ENCODE measurements at regions not wholly inside any gene's neighbourhood (a gene's known extent, or its start where the extent isn't known, plus 50 kb on each side); places are given as distances from the start of the nearest gene placed in this dataset.

GRCh38 chr13:63011996-63012395 lies 1596.3 kb upstream of the PCDH20 start:
- Histone ChIP-seq H3K9me3 (ENCODE audit: control insufficient read depth, insufficient read depth, low read depth, low read length) (peaks cover 47% of the 10 kb centered on the region), H3K27me3 (ENCODE audit: control insufficient read depth, insufficient read depth, low read length) (no peaks in the 10 kb centered on the region), H3K4me1 (ENCODE audit: control insufficient read depth, insufficient read depth, low read length) (no peaks in the 10 kb centered on the region), H3K36me3 (ENCODE audit: control insufficient read depth, insufficient read depth, low read length) (no peaks in the 10 kb centered on the region), H3K4me3 (ENCODE audit: low read depth, low read length) (no peak overlapping the region), H3K27ac (ENCODE audit: low read depth, low read length) (no peak overlapping the region), H3K9ac (ENCODE audit: low read length) (no peak overlapping the region)

- Histone ChIP-seq H3K27ac (ENCODE audit: low read depth, low read length) (no peak overlapping the region), H3K27me3 (ENCODE audit: control insufficient read depth, insufficient read depth, low read length) (no peaks in the 10 kb centered on the region), H3K4me3 (ENCODE audit: low read depth, low read length) (no peak overlapping the region), H3K9me3 (ENCODE audit: control insufficient read depth, insufficient read depth, low read depth, low read length) (peaks cover 37% of the 10 kb centered on the region), H3K36me3 (ENCODE audit: control insufficient read depth, insufficient read depth, low read length) (no peaks in the 10 kb centered on the region), H3K9ac (ENCODE audit: low read length) (no peak overlapping the region), H3K4me1 (ENCODE audit: control insufficient read depth, insufficient read depth, low read length) (no peaks in the 10 kb centered on the region)
Observed at GRCh38 chr13:63010072-63010658, 1594.5 kb upstream of the PCDH20 start.

GRCh38 chr13:63005625-63006024 lies 1590.0 kb upstream of the PCDH20 start:
- H3K9me3 ChIP-seq (ENCODE audit: control insufficient read depth, insufficient read depth, low read depth, low read length) = peaks cover 20% of the 10 kb centered on the region
- no peaks in the 10 kb centered on the region for H3K4me1 ChIP-seq (ENCODE audit: control insufficient read depth, insufficient read depth, low read length)
- H3K27me3 ChIP-seq (ENCODE audit: control insufficient read depth, insufficient read depth, low read length) = no peaks in the 10 kb centered on the region

GRCh38 chr13:62997696-62998095 lies 1582.0 kb upstream of the PCDH20 start:
- no peak overlapping the region for H3K9ac ChIP-seq (ENCODE audit: low read length)
- no peaks in the 10 kb centered on the region for H3K36me3 ChIP-seq (ENCODE audit: control insufficient read depth, insufficient read depth, low read length)
- no peak overlapping the region for H3K4me3 ChIP-seq (ENCODE audit: low read depth, low read length)
- H3K27ac ChIP-seq (ENCODE audit: low read depth, low read length) = no peak overlapping the region
- H3K9me3 ChIP-seq (ENCODE audit: control insufficient read depth, insufficient read depth, low read depth, low read length) = no peaks in the 10 kb centered on the region
- H3K27me3 ChIP-seq (ENCODE audit: control insufficient read depth, insufficient read depth, low read length) = no peaks in the 10 kb centered on the region
- H3K4me1 ChIP-seq (ENCODE audit: control insufficient read depth, insufficient read depth, low read length) = no peaks in the 10 kb centered on the region

More at GRCh38 chr13:63005625-63006024, 1590.0 kb upstream of the PCDH20 start:
- Histone ChIP-seq H3K36me3 (ENCODE audit: control insufficient read depth, insufficient read depth, low read length) (no peaks in the 10 kb centered on the region), H3K9ac (ENCODE audit: low read length) (no peak overlapping the region), H3K27ac (ENCODE audit: low read depth, low read length) (no peak overlapping the region), H3K4me3 (ENCODE audit: low read depth, low read length) (no peak overlapping the region)

- no peak overlapping the region for H3K27ac ChIP-seq (ENCODE audit: low read depth, low read length)
- no peak overlapping the region for H3K9ac ChIP-seq (ENCODE audit: low read length)
- no peaks in the 10 kb centered on the region for H3K9me3 ChIP-seq (ENCODE audit: control insufficient read depth, insufficient read depth, low read depth, low read length)
- H3K36me3 ChIP-seq (ENCODE audit: control insufficient read depth, insufficient read depth, low read length) = no peaks in the 10 kb centered on the region
- no peaks in the 10 kb centered on the region for H3K4me1 ChIP-seq (ENCODE audit: control insufficient read depth, insufficient read depth, low read length)
- no peaks in the 10 kb centered on the region for H3K27me3 ChIP-seq (ENCODE audit: control insufficient read depth, insufficient read depth, low read length)
- no peak overlapping the region for H3K4me3 ChIP-seq (ENCODE audit: low read depth, low read length)
Observed at GRCh38 chr13:62997038-62997599, 1581.5 kb upstream of the PCDH20 start.

GRCh38 chr13:62973804-62974203 lies 1558.2 kb upstream of the PCDH20 start:
- no peak overlapping the region for H3K27ac ChIP-seq (ENCODE audit: low read depth, low read length)
- no peaks in the 10 kb centered on the region for H3K36me3 ChIP-seq (ENCODE audit: control insufficient read depth, insufficient read depth, low read length)
- no peak overlapping the region for H3K9ac ChIP-seq (ENCODE audit: low read length)
- H3K4me1 ChIP-seq (ENCODE audit: control insufficient read depth, insufficient read depth, low read length) = no peaks in the 10 kb centered on the region
- 0 out of 2 replicates have a peak, but pooled peaks cover 2% of the 10 kb centered on the region for H3K9me3 ChIP-seq (ENCODE audit: control insufficient read depth, insufficient read depth, low read depth, low read length)
- H3K27me3 ChIP-seq (ENCODE audit: control insufficient read depth, insufficient read depth, low read length) = no peaks in the 10 kb centered on the region
- H3K4me3 ChIP-seq (ENCODE audit: low read depth, low read length) = no peak overlapping the region

- Histone ChIP-seq H3K27me3 (ENCODE audit: control insufficient read depth, insufficient read depth, low read length) (no peaks in the 10 kb centered on the region), H3K4me1 (ENCODE audit: control insufficient read depth, insufficient read depth, low read length) (no peaks in the 10 kb centered on the region), H3K9ac (ENCODE audit: low read length) (no peak overlapping the region), H3K27ac (ENCODE audit: low read depth, low read length) (no peak overlapping the region), H3K36me3 (ENCODE audit: control insufficient read depth, insufficient read depth, low read length) (no peaks in the 10 kb centered on the region), H3K4me3 (ENCODE audit: low read depth, low read length) (no peak overlapping the region), H3K9me3 (ENCODE audit: control insufficient read depth, insufficient read depth, low read depth, low read length) (peaks cover 6% of the 10 kb centered on the region; the same call in 1 of the 2 replicates)
Observed at GRCh38 chr13:62964522-62964921, 1548.9 kb upstream of the PCDH20 start.

- Histone ChIP-seq H3K4me3 (ENCODE audit: low read depth, low read length) (no peak overlapping the region), H3K9me3 (ENCODE audit: control insufficient read depth, insufficient read depth, low read depth, low read length) (peaks cover 6% of the 10 kb centered on the region; the same call in 1 of the 2 replicates), H3K9ac (ENCODE audit: low read length) (no peak overlapping the region), H3K4me1 (ENCODE audit: control insufficient read depth, insufficient read depth, low read length) (no peaks in the 10 kb centered on the region), H3K27me3 (ENCODE audit: control insufficient read depth, insufficient read depth, low read length) (no peaks in the 10 kb centered on the region), H3K36me3 (ENCODE audit: control insufficient read depth, insufficient read depth, low read length) (no peaks in the 10 kb centered on the region), H3K27ac (ENCODE audit: low read depth, low read length) (no peak overlapping the region)
Observed at GRCh38 chr13:62960723-62961122, 1545.1 kb upstream of the PCDH20 start.

- Histone ChIP-seq H3K4me1 (ENCODE audit: control insufficient read depth, insufficient read depth, low read length) (no peaks in the 10 kb centered on the region), H3K27me3 (ENCODE audit: control insufficient read depth, insufficient read depth, low read length) (no peaks in the 10 kb centered on the region), H3K27ac (ENCODE audit: low read depth, low read length) (no peak overlapping the region), H3K9me3 (ENCODE audit: control insufficient read depth, insufficient read depth, low read depth, low read length) (no peaks in the 10 kb centered on the region), H3K9ac (ENCODE audit: low read length) (no peak overlapping the region), H3K4me3 (ENCODE audit: low read depth, low read length) (no peak overlapping the region), H3K36me3 (ENCODE audit: control insufficient read depth, insufficient read depth, low read length) (no peaks in the 10 kb centered on the region)
Observed at GRCh38 chr13:62933809-62934208, 1518.2 kb upstream of the PCDH20 start.

- Histone ChIP-seq H3K9ac (ENCODE audit: low read length) (no peak overlapping the region), H3K4me3 (ENCODE audit: low read depth, low read length) (no peak overlapping the region), H3K9me3 (ENCODE audit: control insufficient read depth, insufficient read depth, low read depth, low read length) (no peaks in the 10 kb centered on the region), H3K27ac (ENCODE audit: low read depth, low read length) (no peak overlapping the region), H3K27me3 (ENCODE audit: control insufficient read depth, insufficient read depth, low read length) (no peaks in the 10 kb centered on the region), H3K4me1 (ENCODE audit: control insufficient read depth, insufficient read depth, low read length) (no peaks in the 10 kb centered on the region), H3K36me3 (ENCODE audit: control insufficient read depth, insufficient read depth, low read length) (no peaks in the 10 kb centered on the region)
Observed at GRCh38 chr13:62932256-62932883, 1516.7 kb upstream of the PCDH20 start.

- no peak overlapping the region for H3K4me3 ChIP-seq (ENCODE audit: low read depth, low read length)
Observed at GRCh38 chr13:62931853-62932252, 1516.2 kb upstream of the PCDH20 start.

More at GRCh38 chr13:62931853-62932252, 1516.2 kb upstream of the PCDH20 start:
- Histone ChIP-seq H3K36me3 (ENCODE audit: control insufficient read depth, insufficient read depth, low read length) (no peaks in the 10 kb centered on the region), H3K4me1 (ENCODE audit: control insufficient read depth, insufficient read depth, low read length) (no peaks in the 10 kb centered on the region), H3K27me3 (ENCODE audit: control insufficient read depth, insufficient read depth, low read length) (no peaks in the 10 kb centered on the region), H3K9me3 (ENCODE audit: control insufficient read depth, insufficient read depth, low read depth, low read length) (no peaks in the 10 kb centered on the region), H3K27ac (ENCODE audit: low read depth, low read length) (no peak overlapping the region), H3K9ac (ENCODE audit: low read length) (no peak overlapping the region)
